Stimulated activated naive B cell treated with anti-CD40 and anti-IgM and Interleukin-4, amounts not matched to agents 10 μg/mL and 1 μg/mL and 100 μg/mL, for 72 hours (primary cell): ENCODE measurements at regions not wholly inside any gene's neighbourhood (a gene's known extent, or its start where the extent isn't known, plus 50 kb on each side); places are given as distances from the start of the nearest gene placed in this dataset.

Source experiments
- ATAC-seq, 2 donors: fragments of 150-1000 bp; cut with Tn5 transposase; replicated peaks; 2 replicates each; pipeline ENCODE4 v1.10.0; 2021; ENCODE audit warnings: moderate library complexity in 1 of 2
- DNase-seq: peaks from one replicate; pipeline ENCODE4 v3.0.0; 2021
- H3K27ac Mint-ChIP-seq: one replicate; pipeline ENCODE4 v1.8.0; 2022; ENCODE audit warnings: mild to moderate bottlenecking, mixed read lengths
- H3K27me3 Mint-ChIP-seq, 2 donors: one replicate each; pipeline ENCODE4 v1.8.0; 2022; ENCODE audit warnings: mixed read lengths in 2 of 2
- H3K36me3 Mint-ChIP-seq, 2 donors: one replicate each; pipeline ENCODE4 v1.8.0; 2022; ENCODE audit warnings: mixed read lengths in 2 of 2, mild to moderate bottlenecking in 1 of 2
- H3K4me1 Mint-ChIP-seq, 2 donors: one replicate each; pipeline ENCODE4 v1.8.0; 2022; ENCODE audit warnings: mixed read lengths in 2 of 2, mild to moderate bottlenecking in 1 of 2
- H3K4me3 Mint-ChIP-seq, 2 donors: one replicate each; pipeline ENCODE4 v1.8.0; 2022; ENCODE audit warnings: mild to moderate bottlenecking in 2 of 2, mixed read lengths in 2 of 2, moderate library complexity in 1 of 2
- H3K9me3 Mint-ChIP-seq, 2 donors: one replicate each; pipeline ENCODE4 v1.8.0; 2022; ENCODE audit warnings: mixed read lengths in 2 of 2, mild to moderate bottlenecking in 1 of 2

DNA sequence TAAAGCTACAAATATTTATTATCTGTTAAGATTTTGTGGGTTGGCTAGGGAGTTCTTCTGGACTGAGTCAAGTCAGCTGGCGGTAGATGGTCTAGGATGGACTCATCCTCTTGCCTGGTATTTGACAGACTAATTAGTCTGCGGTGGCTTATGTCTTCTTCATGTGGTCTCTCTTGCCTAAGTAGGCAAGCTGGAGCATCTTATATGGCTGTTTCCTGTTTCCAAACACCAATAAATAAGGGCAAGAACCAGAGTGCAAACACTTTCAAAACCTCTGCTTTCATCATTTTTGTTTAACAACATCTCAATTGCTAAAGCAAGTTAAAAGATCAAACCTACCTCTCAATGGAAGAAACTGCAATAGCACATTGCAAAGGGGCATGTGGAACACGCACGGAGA lies 484.8 kb downstream of the PTPRC start:
- DNase-seq (no peak), ATAC-seq (no peak)
- Mint-ChIP-seq H3K4me1 (peaks cover 2 to 5% of the 10 kb centered on the region in 2 donors), H3K27ac (no peak overlapping the region), H3K4me3 (no peak overlapping the region), H3K9me3 (no peaks in the 10 kb centered on the region), H3K36me3 (no peaks in the 10 kb centered on the region), H3K27me3 (no peaks in the 10 kb centered on the region)

DNA sequence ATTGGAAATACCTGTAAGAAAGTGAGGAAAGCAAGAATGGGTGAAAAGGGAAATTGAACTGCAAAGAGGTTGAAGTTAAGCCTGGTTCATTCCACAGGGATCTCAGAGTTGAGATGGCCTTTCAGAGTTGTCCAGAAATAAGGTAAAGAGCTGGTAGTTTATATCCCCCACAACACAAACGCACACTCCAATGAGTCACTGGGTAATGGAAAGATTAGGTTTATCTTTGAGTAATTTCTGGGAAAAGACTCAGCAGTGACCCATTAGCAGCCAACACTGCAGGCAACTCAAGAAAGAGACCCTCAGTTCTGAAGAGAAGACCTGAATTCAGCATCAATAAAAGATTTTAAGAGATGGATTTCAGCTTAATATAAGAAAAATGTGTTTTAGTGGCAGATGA lies 485.5 kb downstream of the PTPRC start:
- DNase-seq: no peak
- peaks cover 2 to 5% of the 10 kb centered on the region in 2 donors for H3K4me1 Mint-ChIP-seq
- no peaks in the 10 kb centered on the region for H3K27me3 Mint-ChIP-seq
- no peak overlapping the region for H3K4me3 Mint-ChIP-seq
- H3K9me3 Mint-ChIP-seq: no peaks in the 10 kb centered on the region
- no peak overlapping the region for H3K27ac Mint-ChIP-seq
- no peak for ATAC-seq
- H3K36me3 Mint-ChIP-seq: no peaks in the 10 kb centered on the region

DNA sequence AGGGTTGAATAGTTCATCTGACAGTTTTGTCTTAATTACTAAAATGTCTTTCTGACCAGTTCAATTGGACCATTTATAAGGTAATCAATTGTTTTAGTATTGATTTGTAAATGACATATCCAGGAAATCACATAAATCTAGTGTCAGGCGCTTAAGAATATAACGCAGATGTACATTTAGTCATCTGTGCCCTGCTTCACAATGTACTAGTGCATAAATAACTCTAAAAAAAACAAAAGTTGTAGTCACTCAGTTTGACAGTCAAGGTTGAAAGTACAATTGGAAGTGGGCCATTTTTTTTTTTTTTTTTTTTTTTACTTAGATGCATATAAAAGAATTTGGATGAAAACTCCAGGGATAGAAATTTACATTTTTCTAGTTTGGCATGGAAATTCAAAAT lies 490.4 kb downstream of the PTPRC start:
- no peaks in the 10 kb centered on the region for H3K27me3 Mint-ChIP-seq
- no peak for ATAC-seq
- H3K27ac Mint-ChIP-seq: no peak overlapping the region
- peaks cover 4 to 6% of the 10 kb centered on the region in 2 donors for H3K9me3 Mint-ChIP-seq
- no peak overlapping the region for H3K4me3 Mint-ChIP-seq
- H3K36me3 Mint-ChIP-seq: peaks cover 5% of the 10 kb centered on the region in 2 donors
- H3K4me1 Mint-ChIP-seq: peaks cover 4 to 7% of the 10 kb centered on the region in 2 donors
- DNase-seq: no peak

GRCh38 chr1:199132006-199132405 lies 493.2 kb downstream of the PTPRC start:
- Mint-ChIP-seq H3K36me3 (peaks cover 5% of the 10 kb centered on the region in 2 donors), H3K4me3 (no peak overlapping the region), H3K27ac (peak overlapping the region; percentile 77), H3K4me1 (peaks cover 4 to 7% of the 10 kb centered on the region in 2 donors), H3K27me3 (peaks cover 0 to 9% of the 10 kb centered on the region in 2 donors), H3K9me3 (peaks cover 4 to 6% of the 10 kb centered on the region in 2 donors)
- DNase-seq (no peak), ATAC-seq (peak; percentile 36 to 42)

DNA sequence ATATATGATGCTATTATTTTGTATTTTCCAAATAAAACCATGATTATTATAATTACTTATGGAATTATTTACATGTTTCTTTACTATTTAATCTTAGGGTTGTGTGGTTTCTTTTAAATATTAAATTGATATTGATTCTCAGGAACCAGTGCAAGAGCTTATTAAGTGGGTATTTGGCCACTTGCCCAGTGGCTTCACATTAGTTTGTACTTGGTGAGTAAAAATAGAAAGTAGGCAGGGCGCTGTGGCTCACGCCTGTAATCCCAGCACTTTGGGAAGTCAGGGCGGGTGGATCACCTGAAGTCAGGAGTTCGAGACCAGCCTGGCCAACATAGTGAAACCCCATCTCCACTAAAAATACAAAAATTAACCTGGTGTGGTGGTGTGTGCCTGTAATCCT lies 497.1 kb downstream of the PTPRC start:
- H3K27ac Mint-ChIP-seq: no peak overlapping the region
- peaks cover 5% of the 10 kb centered on the region in 2 donors for H3K36me3 Mint-ChIP-seq
- ATAC-seq (no peak), DNase-seq (no peak)
- H3K9me3 Mint-ChIP-seq: peaks cover 4 to 6% of the 10 kb centered on the region in 2 donors
- peaks cover 4 to 7% of the 10 kb centered on the region in 2 donors for H3K4me1 Mint-ChIP-seq
- H3K4me3 Mint-ChIP-seq: no peak overlapping the region
- H3K27me3 Mint-ChIP-seq: peaks cover 4 to 33% of the 10 kb centered on the region in 2 donors

GRCh38 chr1:199138061-199138460 lies 499.2 kb downstream of the PTPRC start:
- Mint-ChIP-seq H3K4me1 (no peaks in the 10 kb centered on the region), H3K4me3 (no peak overlapping the region), H3K36me3 (peaks cover 0 to 2% of the 10 kb centered on the region in 2 donors), H3K27me3 (peaks cover 8 to 41% of the 10 kb centered on the region in 2 donors), H3K9me3 (no peaks in the 10 kb centered on the region), H3K27ac (no peak overlapping the region)
- no peak for DNase-seq
- no peak for ATAC-seq

GRCh38 chr1:199149591-199149990 lies 510.8 kb downstream of the PTPRC start:
- H3K36me3 Mint-ChIP-seq: no peaks in the 10 kb centered on the region
- peaks cover 33 to 44% of the 10 kb centered on the region in 2 donors for H3K27me3 Mint-ChIP-seq
- H3K9me3 Mint-ChIP-seq: no peaks in the 10 kb centered on the region
- H3K4me1 Mint-ChIP-seq: peaks cover 4 to 24% of the 10 kb centered on the region in 2 donors
- no peak for ATAC-seq
- H3K27ac Mint-ChIP-seq: no peak overlapping the region
- DNase-seq: no peak
- no peak overlapping the region for H3K4me3 Mint-ChIP-seq

DNA sequence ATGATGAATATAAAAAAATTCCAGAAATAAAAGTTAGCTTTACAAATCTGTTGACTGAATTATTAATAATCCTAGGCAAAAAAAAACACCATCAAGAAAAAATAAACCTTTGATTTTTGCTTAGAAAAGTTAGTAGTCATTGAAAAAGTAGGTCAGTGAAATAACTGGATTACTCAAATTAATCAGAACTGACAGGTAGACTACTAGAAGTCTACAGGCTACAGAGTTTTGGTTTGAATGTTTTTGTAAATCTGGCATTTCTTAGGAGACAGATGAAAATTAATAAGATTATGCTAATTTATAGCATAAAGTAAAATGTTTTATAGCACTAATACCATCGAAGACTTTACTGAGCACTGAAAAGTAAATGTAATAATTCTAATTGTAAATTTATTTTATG lies 511.9 kb downstream of the PTPRC start:
- Mint-ChIP-seq H3K36me3 (no peaks in the 10 kb centered on the region), H3K4me1 (peaks cover 4 to 29% of the 10 kb centered on the region in 2 donors), H3K4me3 (no peak overlapping the region), H3K27ac (no peak overlapping the region), H3K9me3 (no peaks in the 10 kb centered on the region), H3K27me3 (peaks cover 34 to 42% of the 10 kb centered on the region in 2 donors)
- ATAC-seq (no peak), DNase-seq (no peak)

GRCh38 chr1:199151634-199152425 lies 513.0 kb downstream of the PTPRC start:
- DNase-seq (no peak), ATAC-seq (peak; percentile 87 to 90)
- Mint-ChIP-seq H3K4me1 (peaks cover 4 to 31% of the 10 kb centered on the region in 2 donors), H3K4me3 (peak overlapping the region; percentile 71 to 79), H3K27ac (peak overlapping the region; percentile 92), H3K9me3 (no peaks in the 10 kb centered on the region), H3K27me3 (peaks cover 28 to 39% of the 10 kb centered on the region in 2 donors), H3K36me3 (no peaks in the 10 kb centered on the region)

GRCh38 chr1:199152676-199153075 lies 513.8 kb downstream of the PTPRC start:
- Mint-ChIP-seq H3K4me1 (peaks cover 4 to 40% of the 10 kb centered on the region in 2 donors), H3K27me3 (peaks cover 27 to 32% of the 10 kb centered on the region in 2 donors), H3K27ac (peak overlapping the region; percentile 10), H3K9me3 (no peaks in the 10 kb centered on the region), H3K36me3 (no peaks in the 10 kb centered on the region), H3K4me3 (peak overlapping the region in 1 of 2 donors; percentile 2)
- ATAC-seq: no peak
- DNase-seq: no peak

- DNase-seq (no peak), ATAC-seq (no peak)
- Mint-ChIP-seq H3K9me3 (no peaks in the 10 kb centered on the region), H3K27ac (no peak overlapping the region), H3K4me3 (no peak overlapping the region), H3K27me3 (peaks cover 14 to 32% of the 10 kb centered on the region in 2 donors), H3K4me1 (peaks cover 3 to 44% of the 10 kb centered on the region in 2 donors), H3K36me3 (no peaks in the 10 kb centered on the region)
These were observed 516.6 kb downstream of the PTPRC start for GRCh38 chr1:199155166-199156019.

DNA sequence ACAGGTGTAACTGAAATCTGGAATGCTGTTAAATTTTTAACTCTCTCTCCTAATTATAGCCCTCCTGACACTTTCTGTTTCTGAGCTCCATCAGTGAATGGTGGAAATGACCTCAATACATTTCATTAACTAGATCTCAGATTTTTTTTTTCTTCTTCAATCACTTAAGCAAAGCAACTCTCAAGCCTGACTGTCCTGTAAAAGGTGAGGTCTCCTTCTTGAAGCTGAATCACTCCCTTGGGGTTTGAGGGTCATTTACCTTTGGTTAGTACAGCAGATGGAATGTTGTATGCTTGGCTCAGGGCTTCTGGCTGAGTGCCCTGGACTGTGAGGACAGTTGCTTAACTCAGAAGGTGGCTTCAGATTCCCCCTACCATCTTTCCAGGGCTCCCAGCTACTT lies 518.7 kb downstream of the PTPRC start:
- H3K9me3 Mint-ChIP-seq: peaks cover 0 to 2% of the 10 kb centered on the region in 2 donors
- DNase-seq (no peak), ATAC-seq (no peak)
- no peak overlapping the region for H3K4me3 Mint-ChIP-seq
- H3K4me1 Mint-ChIP-seq: peaks cover 12 to 48% of the 10 kb centered on the region in 2 donors
- peaks cover 12 to 30% of the 10 kb centered on the region in 2 donors for H3K27me3 Mint-ChIP-seq
- no peaks in the 10 kb centered on the region for H3K36me3 Mint-ChIP-seq
- H3K27ac Mint-ChIP-seq: no peak overlapping the region

DNA sequence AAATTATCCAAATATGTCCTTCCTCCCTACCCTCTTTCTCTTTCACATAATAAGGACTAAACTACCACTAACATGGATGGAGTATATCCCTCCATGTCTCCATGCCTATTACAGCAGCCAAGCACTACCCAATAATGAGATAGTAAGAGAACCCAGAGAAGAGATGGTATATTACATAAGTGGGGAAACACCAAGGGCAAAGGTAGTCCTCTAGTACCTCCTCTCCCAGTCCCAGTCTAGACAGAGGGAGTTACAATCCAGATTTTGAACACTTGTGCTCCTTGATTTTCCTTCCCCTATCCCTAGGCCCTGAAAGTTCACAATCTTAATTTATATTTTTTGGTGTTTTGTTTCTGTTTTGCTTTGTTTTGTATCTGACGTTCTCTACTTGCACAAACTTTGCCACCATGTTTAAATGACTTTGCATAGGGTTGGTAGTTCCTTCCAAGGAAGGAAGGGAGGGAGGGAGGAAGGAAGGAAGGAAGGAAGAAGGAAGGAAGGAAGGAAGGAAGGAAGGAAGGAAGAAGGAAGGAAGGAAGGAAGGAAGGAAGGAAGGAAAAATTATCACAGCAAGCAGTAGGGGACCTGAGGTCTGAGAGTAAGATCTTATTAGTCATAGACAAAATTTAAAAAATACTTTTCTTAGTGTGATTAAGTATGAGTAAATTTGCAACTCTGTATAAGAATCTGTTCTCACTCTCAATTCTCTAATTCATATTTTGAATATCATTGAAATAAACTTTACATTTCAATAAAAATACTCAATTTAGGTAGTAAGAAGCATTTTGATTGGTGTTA lies 521.9 kb downstream of the PTPRC start:
- peak overlapping the region in 1 of 2 donors; percentile 41 for H3K4me3 Mint-ChIP-seq
- peaks cover 18 to 46% of the 10 kb centered on the region in 2 donors for H3K4me1 Mint-ChIP-seq
- no peak for DNase-seq
- ATAC-seq: peak; percentile 47 to 52
- H3K27ac Mint-ChIP-seq: peak overlapping the region; percentile 47
- peaks cover 2 to 4% of the 10 kb centered on the region in 2 donors for H3K9me3 Mint-ChIP-seq
- peaks cover 27% of the 10 kb centered on the region in 2 donors for H3K27me3 Mint-ChIP-seq
- H3K36me3 Mint-ChIP-seq: peaks cover 0 to 5% of the 10 kb centered on the region in 2 donors

DNA sequence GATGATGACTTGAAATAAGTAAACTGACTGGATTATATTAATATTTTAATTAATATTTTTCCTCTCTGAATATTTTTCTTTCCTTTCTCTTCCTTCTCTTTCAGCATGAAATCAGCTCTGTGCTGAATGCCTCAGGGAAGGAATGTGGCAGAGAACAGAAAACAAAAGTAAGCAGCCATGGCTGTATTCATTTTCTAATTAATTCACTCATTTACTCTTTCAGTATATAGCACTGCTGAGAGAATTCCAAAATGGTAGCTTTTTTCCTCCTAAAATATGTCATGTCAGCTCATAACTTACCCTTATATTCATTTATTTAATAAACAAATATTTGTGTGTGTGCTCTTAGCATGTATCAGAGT lies 522.5 kb downstream of the PTPRC start:
- Mint-ChIP-seq H3K9me3 (peaks cover 2 to 4% of the 10 kb centered on the region in 2 donors), H3K4me1 (peaks cover 18 to 46% of the 10 kb centered on the region in 2 donors), H3K36me3 (peaks cover 0 to 5% of the 10 kb centered on the region in 2 donors), H3K27ac (no peak overlapping the region), H3K27me3 (peaks cover 25 to 29% of the 10 kb centered on the region in 2 donors), H3K4me3 (no peak overlapping the region)
- ATAC-seq (peak; percentile 3 to 25), DNase-seq (no peak)
